Epidermal melanocyte (primary cell): ENCODE measurements at regions not wholly inside any gene's neighbourhood (a gene's known extent, or its start where the extent isn't known, plus 50 kb on each side); places are given as distances from the start of the nearest gene placed in this dataset.
"Not testable (repeated sequence)": the region's sequence is repeated elsewhere in the genome, so short reads cannot be mapped to it uniquely, and the experiment has no call there.

ENCODE experiments used
- DNase-seq: peaks from one replicate; pipeline ENCODE4 v3.0.0; 2011; ENCODE audit warnings: low spot score; ENCODE audit not compliant: insufficient read length

DNA sequence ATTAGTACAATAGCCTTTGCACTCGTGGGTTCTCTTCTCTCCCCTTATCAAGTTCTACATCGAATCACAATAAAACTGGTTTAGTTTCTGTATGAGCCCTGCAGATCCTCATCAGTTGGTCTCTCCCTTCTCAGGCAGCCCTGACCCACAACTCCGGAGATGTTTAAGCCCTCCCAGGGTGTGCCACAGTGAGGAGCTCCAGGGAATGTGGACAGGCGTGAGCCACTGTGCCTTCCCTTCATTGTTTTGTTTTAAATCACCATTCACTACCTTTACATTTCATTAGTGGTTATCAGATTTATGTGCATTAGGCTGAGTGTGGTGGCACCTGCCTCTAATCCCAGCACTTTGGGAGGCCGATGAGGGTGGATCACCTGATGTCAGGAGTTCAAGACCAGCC lies 133.2 kb downstream of the LARP7 start:
- DNase-seq, result no peak

DNA sequence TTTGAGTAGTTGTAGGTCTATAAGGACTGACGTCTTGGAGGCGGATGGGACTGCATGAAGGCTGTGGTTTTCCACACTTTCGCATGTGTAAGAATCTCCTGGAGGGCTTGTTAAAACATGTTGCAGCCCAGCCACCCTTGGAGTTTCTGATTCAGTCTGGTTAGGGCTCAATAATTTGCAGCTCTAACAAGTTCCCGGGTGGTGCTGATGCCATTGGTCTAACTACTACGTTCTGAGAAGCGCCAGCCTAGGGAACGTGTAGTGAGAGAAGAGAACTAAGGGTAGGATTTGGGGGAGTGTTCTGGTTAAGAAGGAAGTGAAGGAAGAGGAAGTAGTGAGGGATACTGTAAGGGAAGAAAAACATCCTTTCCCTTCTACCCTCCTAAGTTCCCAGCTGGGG lies 138.9 kb downstream of the LARP7 start:
- DNase-seq, result no peak

DNA sequence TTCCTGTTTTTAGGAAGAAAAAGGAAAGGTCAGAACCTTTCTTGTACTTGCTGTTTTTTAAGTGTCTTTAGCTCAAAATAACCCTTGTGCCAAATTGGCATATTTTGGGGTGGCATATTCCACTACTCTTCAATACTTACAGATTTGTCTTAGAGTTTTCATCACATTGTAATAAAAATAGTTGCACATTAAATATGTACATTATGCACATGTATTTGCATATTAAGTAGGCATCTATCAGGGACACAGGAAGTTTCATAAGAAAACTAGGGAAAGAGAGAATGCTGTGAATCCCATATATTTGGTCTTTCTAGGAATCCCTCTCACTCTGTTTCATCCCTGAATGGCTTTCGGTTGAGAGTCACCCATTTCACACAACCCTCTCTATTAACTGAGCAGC lies 139.6 kb downstream of the LARP7 start:
- no peak for DNase-seq

DNA sequence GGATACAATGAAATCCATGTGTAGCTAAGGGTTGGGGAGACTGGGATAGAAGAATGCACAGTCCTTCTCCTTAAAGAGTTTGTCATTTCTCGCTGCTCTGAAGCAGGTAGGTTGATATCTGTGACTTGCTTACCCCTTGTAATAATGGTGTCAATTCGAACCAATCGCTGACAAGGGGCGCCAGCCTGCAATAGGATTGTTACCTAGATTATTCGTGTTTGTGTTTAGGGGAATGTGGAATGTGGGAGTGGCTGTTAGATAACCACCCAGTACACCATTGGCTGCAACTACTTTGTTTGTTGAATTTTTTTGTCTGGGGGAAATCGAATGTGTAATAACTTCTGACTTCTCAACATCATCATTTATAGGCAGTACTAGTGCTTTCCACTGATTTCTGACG lies 141.6 kb downstream of the LARP7 start:
- no peak for DNase-seq

DNA sequence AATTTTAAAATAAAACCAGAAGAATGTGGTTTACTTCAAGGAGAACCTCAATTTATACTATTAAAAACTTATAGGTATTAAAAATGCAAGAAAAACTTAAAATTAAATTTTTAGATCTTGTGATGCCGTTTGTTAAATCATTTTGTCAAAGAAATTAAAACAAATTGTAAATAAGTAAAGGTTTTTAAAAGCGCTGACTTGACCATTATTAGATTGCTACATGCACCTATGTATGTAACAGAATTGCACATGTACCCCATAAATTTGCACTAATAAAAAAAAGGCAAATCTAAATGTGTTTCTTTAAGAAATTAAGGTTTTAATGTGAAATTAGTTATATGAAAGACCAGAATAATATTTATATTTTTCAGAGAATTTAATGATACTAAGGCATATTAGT lies 156.1 kb downstream of the LARP7 start:
- DNase-seq, result no peak

DNA sequence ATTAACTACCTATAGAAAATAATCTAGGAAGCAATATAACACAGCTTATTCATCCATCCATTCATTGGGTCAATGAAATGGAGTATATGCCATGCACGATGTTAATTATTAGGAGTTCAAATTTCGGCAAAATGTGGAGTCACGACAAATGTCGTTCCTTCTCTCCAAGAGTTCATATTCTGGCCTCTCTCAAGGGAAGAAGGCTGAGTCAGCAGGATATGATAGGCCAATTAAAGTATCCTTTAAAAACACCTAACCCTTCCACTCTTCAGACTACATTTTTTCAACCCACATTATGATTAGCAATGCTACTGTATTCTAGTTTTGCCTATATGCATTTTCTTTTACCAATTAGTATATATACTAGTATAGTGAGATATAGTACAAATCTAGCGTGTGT lies 163.1 kb downstream of the LARP7 start:
- DNase-seq, result no peak

DNA sequence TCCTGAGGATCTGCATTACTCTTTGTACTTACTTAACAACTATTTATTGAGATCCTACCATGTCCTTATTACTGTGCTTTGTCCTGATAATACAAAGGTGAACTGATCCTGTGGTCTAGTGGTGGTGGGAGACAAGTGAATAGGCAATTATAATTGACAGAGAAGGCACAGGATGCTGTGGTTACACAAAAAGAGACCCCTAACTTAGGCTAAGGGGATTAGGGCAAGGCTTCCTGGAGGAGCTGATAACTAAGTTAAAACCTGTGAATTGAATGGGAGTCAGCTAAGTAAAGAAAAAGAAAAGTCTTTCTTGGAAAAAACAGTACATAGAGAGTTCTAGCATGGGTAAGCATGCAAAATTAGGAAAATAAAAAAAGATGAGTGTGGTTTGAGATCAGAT lies 164.4 kb downstream of the LARP7 start:
- no peak for DNase-seq

DNA sequence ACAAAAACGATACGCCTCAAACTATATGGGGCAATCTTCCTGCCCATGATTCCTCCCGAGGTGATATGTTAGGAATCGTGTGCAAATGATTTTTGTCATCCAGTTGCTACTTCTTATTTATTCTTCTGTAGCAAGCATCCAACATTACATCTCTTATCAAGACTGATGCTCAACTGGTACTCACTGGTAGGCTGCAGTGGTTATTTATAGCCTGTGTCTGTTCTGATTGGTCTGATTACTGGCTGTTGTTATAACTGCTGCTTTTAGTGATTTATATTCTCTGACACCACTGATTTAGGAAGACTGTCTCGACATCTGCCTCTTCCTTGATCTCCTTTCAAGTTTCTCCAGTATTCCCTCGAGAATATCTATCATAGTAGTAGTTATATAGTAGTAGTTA lies 165.8 kb downstream of the LARP7 start:
- DNase-seq, result no peak

DNA sequence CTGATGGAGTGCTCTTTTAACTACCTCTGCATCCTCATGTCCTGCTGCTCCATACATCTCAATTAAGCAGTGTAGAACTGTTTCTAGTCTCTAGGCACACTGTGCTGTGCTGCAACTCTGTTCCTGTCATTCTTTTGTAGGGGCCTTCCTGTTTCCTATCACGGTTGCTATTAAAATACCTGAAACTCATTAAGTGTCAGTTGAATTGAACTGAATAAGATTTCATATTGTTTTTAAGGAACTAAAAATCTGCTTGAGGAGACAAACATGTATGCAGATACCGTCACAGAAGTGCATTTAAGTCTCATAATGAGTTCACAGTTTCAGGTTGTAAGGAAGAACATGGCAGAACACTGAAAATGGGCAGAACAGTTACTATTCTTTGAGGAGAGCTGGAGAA lies 170.1 kb downstream of the LARP7 start:
- no peak for DNase-seq

DNA sequence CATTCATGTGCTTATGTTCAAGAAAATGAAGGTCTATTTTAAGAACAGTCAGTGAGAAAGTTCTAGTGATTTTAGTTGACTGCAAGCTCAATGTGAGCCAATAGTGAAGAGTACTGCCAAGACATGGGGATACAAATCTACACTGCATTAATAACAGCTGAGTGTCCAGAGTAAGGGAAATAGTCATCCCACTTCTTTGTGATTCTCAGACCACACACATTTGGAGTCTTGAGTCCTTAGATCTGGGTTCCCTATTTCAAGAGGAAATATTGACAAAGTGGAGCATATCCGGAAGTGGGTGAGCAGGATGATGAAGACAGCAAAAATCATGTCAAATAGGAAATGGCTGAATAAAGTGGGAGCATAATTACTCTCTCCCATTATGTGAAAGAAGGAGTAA lies 171.1 kb downstream of the LARP7 start:
- no peak for DNase-seq

DNA sequence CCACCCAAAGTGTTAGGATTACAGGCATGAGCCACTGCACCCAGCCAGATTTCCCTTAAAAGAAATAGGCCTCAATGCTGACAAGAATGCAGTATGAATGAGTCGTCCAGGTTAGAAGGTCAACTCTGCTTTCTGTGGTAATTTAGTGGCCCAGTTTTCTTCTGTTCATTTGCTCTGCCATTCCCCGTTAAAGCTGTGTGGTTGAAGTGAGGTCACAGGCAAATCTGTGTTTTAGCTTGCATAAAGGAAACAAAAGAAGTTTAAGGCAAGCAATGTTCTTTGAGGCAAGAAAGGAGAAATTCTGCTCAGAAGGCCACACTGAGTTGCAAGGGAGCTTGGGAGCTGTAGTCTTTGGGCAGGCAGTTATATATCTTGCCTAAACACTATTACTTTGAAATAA lies 176.8 kb downstream of the LARP7 start:
- no peak for DNase-seq

DNA sequence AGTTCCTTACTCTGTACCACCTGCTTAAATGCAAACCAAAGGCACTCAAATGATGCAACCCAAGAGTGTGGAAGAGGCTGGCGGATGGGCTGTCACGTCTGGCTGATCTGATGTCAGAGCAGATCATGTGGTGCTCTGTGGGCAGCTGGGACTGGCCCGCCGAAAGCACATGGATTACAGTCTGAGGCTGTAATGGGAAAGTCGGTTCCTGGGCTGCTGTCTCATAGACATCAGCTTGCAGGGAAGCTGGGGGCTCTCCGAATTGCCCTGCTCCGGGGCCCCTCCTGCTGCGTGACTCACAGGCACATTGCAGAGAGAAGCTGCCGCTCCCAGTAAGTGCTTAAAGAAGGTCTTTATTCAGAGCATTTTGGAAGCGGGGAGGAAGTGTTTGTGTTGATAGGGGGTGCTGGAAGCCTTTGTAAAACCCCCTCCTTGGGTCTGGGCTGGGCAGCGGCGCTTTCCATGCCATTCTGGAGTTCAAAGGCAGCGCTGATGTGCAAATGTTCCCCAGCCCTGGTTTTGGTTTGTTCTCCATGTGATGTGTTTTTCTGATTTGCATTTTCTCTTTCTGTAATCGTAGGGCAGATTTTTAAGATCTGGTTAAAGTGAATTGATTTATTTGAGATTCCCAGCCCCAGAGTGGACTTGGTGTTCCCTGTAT lies 181.1 kb downstream of the LARP7 start:
- peak; percentile 90 for DNase-seq

DNA sequence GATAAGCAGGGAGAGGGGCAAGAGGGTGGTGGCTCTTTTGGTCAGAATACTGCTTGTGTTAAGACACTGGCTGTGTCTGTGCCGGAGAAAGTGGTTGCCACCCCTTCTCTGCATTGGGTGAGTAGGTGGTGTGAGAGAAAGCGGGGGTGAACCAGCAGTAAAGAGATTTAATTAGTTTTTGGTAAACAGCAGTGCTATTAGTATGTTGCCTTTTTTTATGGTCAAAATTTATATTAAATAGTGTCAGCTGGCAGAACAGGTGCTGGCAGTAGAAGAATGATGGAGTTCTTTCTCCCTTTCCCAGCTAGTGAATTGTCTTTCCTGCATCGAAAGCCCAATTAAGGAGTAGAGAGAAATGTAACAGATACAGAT lies 181.6 kb downstream of the LARP7 start:
- no peak for DNase-seq

DNA sequence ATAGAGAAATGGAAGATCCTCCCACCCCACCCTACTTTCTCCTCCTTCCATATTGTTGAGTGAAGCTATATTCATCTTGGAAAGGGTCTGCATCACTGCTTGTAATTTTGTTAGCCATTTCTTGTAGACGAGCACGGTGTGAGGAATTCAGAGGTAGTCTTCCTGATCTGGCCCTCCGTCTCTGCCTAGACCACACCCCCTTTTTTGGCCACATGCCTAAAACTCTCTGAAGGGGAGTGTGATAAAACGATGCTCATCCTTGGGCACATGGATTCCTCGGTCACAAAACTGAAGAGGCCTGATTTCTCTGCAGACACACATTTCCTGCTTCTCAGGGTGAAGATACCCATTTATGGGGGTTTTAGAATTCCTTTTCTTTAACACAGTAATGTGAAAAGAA lies 182.8 kb downstream of the LARP7 start:
- DNase-seq, result no peak

DNA sequence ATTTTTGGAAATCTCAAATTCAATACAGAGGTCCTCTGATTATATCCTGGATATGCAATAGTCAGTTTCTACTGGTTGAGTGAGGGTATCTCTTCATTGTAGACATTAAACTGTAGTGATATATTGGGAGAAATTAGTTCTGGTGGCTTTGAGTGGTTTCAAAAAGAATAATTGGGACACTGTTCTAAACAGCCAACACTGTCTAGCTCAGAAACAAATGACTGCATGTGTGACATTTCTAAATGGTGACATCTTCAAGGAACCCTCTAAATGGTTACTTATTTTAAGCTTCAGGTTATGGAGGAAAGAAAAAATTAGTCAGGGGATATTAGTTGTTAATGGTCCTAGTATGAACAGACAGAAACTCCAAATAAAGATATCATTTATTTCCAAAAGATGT lies 186.2 kb downstream of the LARP7 start:
- DNase-seq, result no peak

DNA sequence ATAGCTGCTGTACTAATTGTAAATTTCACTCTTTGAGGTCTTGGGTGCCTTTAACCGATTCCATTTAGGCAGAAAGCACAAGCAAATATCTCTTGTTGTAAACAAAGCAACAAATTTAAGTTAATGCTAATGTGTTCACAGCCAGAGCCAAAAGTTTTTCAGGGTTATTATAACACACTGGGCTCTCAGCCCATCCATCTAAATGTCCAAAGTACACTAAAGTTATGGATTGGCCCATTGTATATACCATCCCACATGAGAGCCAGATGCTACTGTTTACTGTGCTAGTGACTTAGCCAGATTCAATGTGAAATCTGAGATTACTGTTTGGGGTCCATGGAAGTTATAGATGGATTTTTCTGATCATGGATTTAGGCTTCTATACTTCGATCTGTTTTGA lies 186.7 kb downstream of the LARP7 start:
- DNase-seq, result no peak

DNA sequence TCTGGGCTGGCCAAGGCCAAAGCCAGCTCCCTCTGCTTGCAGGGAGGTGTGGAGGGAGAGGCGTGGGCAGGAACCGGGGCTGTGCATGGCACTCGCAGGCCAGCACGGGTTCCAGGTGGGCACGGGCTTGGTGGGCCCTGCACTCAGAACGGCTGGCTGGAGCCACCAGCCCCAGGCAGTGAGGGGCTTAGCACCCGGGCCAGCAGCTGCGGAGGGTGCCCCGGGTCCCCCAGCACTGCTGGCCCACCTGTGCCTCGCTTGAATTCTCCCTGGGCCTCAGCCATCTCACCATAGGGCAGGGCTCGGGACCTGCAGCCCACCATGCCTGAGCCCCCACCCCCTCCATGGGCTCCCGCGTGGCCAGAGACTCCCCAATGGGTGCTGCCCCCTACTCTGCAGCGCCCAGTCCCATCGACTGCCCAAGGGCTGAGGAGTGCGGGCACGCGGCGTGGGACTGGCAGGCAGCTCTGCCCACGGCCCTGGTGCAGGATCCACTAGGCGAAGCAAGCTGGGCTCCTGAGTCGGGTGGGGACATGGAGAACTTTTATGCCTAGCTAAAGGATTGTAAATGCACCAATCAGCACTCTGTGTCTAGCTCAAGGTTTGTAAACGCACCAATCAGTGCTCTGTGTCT lies 193.9 kb downstream of the LARP7 start:
- DNase-seq, result no peak

DNA sequence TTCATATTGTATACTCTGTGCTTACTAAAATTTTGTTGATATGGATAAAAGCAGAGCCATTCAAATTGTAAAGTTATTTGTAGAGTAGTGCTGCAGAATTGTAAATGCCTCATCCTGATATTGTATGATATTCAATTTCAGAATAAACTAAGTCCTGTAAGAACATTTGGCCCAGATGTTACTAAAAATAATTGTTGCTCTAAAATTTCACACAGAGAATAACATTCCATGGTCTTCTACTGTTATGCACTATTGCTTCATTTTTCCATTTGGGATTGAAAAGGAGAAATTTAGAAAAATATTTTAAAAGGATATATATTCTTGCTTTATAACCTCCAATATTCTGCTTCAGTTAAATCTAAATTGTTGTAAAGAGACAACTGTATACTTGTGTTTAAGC lies 195.6 kb downstream of the LARP7 start:
- no peak for DNase-seq

DNA sequence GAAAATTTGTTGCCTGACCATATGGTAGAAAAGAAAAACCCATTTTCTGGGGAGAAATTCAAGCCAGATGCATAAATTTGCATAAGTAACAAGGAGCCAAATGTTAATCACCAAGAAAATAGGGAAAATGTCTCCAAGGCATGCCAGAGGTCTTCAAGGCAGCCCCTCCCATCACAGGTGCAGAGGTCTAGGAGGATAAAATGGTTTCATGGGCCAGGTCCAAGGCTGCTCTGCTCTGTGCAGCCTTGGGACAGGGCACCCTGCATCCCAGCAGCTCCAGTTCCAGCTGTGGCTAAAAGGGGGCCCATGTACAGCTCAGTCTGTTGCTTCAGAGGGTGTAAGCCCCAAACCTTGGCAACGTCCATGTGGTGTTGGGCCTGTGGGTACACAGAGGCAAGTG lies 200.0 kb downstream of the LARP7 start:
- DNase-seq, result no peak

DNA sequence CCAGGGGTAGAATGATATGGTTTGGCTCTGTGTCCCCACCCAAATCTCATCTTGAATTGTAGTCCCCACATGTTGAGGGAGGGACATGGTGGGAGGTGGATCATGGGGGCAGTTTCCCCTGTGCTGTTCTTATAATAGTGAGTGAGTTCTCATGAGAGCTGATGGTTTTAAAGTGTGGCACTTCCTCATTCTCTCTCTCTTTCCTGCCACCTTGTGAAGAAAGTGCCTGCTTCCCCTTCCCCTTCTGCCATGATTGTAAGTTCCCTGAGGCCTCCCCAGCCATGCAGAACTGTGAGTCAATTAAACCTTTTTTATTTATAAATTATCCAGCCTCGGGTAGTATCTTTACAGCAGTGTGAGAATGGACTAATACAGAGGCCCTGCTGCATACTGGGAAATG lies 201.1 kb downstream of the LARP7 start:
- DNase-seq, result not testable (repeated sequence)

DNA sequence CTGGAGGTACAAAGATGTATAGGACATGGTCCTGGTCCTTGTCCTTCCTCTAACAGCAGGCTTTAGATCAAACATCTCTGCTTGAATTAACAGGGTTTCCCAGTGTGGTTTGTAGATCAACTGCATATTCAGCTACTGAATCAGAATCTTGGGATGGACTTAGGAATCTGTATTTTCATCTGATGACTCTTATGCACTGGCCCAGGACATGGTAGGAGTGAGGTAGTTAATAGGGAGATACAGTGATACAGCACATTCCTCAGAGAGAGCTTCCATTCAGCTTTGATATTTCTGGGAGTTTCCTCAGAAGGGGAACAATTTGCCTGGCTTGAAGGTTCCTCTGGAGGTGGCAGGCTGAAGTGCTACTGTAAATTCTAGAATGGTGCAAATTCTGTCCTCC lies 203.1 kb downstream of the LARP7 start:
- DNase-seq, result no peak

DNA sequence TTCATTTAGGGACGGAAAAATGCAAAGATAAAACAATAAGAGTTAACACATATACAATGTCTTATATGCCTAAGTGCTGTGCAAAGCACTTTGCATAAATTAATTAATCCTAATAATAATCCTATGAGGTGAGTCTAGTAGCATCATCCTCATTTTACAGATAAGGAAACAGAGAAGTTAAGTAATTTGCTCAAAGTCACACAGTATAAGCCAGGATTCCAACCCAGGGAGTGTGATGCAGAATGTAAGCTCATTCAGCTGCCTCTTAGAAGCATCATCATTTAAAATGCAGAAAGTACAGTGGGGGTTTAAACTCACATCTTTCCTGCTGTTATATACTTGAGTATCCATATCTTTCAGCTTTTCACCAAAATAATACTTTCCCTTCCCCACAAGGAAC lies 203.7 kb downstream of the LARP7 start:
- no peak for DNase-seq

DNA sequence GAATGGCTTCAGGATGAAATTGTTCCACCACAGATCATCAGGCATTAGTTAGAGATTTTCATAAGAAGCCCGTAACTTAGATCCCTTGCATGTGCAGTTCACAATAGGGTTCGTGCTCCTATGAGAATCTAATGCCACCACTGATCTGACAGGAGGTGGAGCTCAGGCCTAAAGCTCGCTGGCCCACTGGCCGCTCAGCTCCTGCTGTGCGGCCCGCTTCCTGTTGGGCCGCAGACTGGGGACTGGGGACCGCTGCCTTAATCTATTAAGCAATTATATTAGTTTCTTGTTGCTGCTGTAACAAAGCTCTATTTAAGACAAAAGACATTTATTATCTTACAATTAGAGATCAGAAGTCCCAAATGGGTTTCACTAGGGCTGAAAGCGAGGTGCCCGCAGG lies 205.6 kb downstream of the LARP7 start:
- DNase-seq, result no peak

DNA sequence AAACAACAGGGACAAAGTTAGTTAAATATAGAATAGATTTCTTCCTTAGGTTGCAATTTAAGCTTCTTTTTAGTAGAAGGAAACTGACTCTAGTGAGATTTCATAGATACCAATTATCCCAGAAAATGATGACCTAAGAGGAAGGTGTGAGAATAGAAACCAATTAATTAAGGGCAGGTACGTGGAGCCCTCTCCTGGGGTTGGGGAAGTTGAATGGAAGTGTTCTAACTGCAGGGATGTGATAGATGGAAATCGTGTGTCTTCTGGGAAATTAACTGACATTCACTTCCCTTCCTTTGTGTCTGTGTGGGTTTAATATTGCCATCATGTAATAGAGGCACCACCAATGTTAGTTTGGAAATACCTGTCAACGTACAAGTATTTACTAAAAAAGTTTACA lies 204.1 kb upstream of the ANK2 start:
- no peak for DNase-seq
